B cell (primary cell): ENCODE measurements at regions not wholly inside any gene's neighbourhood (a gene's known extent, or its start where the extent isn't known, plus 50 kb on each side); places are given as distances from the start of the nearest gene placed in this dataset.

ENCODE experiments used
- CTCF ChIP-seq: fragments of 200-600 bp; IDR thresholded peaks from one replicate; pipeline ENCODE4 v1.8.0; 2022; ENCODE audit warnings: antibody characterized with exemption, mild to moderate bottlenecking
- EZH2 ChIP-seq: IDR thresholded peaks from 2 replicates; pipeline ENCODE4 v1.6.1; 2012; ENCODE audit warnings: borderline replicate concordance, low read depth, mild to moderate bottlenecking, moderate library complexity, low read length; ENCODE audit not compliant: insufficient read depth, poor library complexity, severe bottlenecking

GRCh38 chr5:112597831-112598230 is 139.9 kb upstream of the APC start:
- TF ChIP-seq EZH2 (no peak), CTCF (no peak)
